ENCODE measurements at regions not wholly inside any gene's neighbourhood (a gene's known extent, or its start where the extent isn't known, plus 50 kb on each side); places are given as distances from the start of the nearest gene placed in this dataset.

DNA sequence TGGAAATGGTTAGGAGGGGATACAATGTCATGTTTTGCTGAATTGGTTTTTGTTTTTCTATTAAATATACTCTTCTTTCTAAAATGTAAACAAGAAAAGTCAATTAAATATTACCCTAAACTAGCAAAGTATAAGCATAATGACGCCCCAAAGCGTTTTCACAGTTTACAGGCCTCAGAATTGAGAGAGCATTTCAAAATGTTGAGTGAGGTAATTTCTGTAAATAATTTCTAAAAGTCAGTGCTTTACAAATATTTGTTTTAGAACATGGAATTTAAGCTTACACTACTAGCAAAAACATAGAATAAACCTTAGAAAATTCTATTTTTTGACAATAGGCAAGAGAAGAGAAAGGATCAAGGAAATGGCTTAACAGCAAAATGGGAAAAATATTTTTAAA, 958.4 kb upstream of the USP15 start:
- FAIRE-seq: no peak
- DNase-seq (ENCODE audit: insufficient read length, low spot score): no peak

DNA sequence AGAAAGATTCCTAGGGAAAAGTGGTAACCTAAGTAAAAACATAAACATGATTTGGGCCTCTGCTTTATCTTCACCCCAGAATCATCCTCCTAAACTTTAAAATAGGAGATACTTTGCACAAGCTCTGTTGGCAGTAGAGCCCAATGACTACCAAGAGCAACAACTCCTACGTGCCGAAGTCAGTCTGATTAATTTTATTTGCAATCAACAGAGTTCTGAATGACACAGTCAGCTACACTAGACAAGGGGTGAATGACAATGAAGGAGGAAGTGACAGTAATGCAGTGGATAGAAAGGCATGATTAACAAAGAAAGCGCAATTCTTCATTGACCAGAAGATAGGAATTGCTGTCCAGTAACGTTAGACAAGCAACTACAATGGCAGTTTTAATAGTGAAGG, 957.9 kb upstream of the USP15 start:
- no peak for TF ChIP-seq POU2F2 (IDR thresholded peaks at IDR 0.05; ENCODE audit: low read depth, low read length)
- TF ChIP-seq PAX5 (IDR thresholded peaks at IDR 0.05; ENCODE audit: insufficient read depth, low read length, severe bottlenecking): no peak
- TF ChIP-seq TAF1 (IDR thresholded peaks at IDR 0.05; ENCODE audit: low read depth, low read length): no peak
- no peak for TF ChIP-seq SPI1 (IDR thresholded peaks at IDR 0.05; ENCODE audit: low read depth, low read length)
- TF ChIP-seq POLR2AphosphoS5 (IDR thresholded peaks at IDR 0.05; ENCODE audit: low read depth, low read length): no peak
- TF ChIP-seq POLR2A (IDR thresholded peaks at IDR 0.05; ENCODE audit: low read depth, low read length): no peak
- DNase-seq (ENCODE audit: insufficient read length, low spot score): no peak
- FAIRE-seq: no peak

More for the DNA sequence above, 958.4 kb upstream of the USP15 start:
- no peak for TF ChIP-seq POLR2A (IDR thresholded peaks at IDR 0.05; ENCODE audit: low read depth, low read length)
- no peak for TF ChIP-seq TAF1 (IDR thresholded peaks at IDR 0.05; ENCODE audit: low read depth, low read length)
- no peak for TF ChIP-seq SPI1 (IDR thresholded peaks at IDR 0.05; ENCODE audit: low read depth, low read length)
- no peak for TF ChIP-seq PAX5 (IDR thresholded peaks at IDR 0.05; ENCODE audit: insufficient read depth, low read length, severe bottlenecking)
- no peak for TF ChIP-seq POU2F2 (IDR thresholded peaks at IDR 0.05; ENCODE audit: low read depth, low read length)
- TF ChIP-seq POLR2AphosphoS5 (IDR thresholded peaks at IDR 0.05; ENCODE audit: low read depth, low read length): no peak

- no peak for DNase-seq (ENCODE audit: insufficient read length, low spot score)
- FAIRE-seq: no peak
- TF ChIP-seq SPI1 (IDR thresholded peaks at IDR 0.05; ENCODE audit: low read depth, low read length): no peak
These were observed 952.0 kb upstream of the USP15 start for GRCh38 chr12:61308220-61308619.

GRCh38 chr12:61311413-61311812, 948.8 kb upstream of the USP15 start:
- no peak for DNase-seq (ENCODE audit: insufficient read length, low spot score)
- TF ChIP-seq POU2F2 (IDR thresholded peaks at IDR 0.05; ENCODE audit: low read depth, low read length) (no peak), POLR2AphosphoS5 (IDR thresholded peaks at IDR 0.05; ENCODE audit: low read depth, low read length) (no peak)
- no peak for FAIRE-seq

DNA sequence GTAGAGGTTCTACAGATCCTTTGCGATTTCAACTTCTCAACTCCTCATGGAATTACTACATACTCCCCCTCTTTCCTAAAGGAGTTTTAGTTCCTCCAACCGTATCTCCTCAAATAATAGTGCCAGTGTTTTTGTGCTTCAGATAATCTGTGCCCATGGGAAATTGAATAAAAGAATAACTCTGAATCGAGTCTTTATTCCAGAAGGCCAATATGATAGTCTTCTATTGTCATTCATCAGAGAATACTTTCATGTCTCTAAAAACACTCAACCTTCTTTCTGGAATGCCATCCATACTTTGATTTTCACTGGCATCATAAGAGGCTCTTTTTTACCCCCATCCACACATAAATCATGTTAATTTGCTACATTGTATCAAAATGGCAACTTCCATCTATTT, 911.3 kb upstream of the USP15 start:
- TF ChIP-seq SPI1 (IDR thresholded peaks at IDR 0.05; ENCODE audit: low read depth, low read length) (no peak), TAF1 (IDR thresholded peaks at IDR 0.05; ENCODE audit: low read depth, low read length) (no peak), PAX5 (IDR thresholded peaks at IDR 0.05; ENCODE audit: insufficient read depth, low read length, severe bottlenecking) (no peak)
- no peak for FAIRE-seq
- DNase-seq (ENCODE audit: insufficient read length, low spot score): no peak

DNA sequence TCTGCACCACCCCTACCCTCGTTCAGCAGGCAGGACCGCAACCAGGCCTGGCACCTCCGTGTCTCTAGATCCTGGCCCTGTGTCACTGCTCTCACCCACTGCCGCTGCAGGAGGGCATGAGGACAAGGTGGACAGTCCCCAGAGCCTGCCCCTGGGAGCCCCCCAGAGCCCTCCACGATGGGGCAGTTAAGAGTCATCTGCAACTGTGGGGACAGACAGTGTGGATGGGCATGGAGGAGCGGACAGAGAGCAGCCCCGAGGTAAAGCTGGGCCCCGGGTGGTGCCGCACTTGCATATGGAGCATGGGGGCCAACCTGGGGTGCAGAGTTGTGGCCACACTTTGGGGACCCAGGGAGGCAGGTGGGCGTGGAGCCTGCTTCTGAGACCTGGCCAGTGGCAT, 905.1 kb upstream of the USP15 start:
- no peak for FAIRE-seq

DNA sequence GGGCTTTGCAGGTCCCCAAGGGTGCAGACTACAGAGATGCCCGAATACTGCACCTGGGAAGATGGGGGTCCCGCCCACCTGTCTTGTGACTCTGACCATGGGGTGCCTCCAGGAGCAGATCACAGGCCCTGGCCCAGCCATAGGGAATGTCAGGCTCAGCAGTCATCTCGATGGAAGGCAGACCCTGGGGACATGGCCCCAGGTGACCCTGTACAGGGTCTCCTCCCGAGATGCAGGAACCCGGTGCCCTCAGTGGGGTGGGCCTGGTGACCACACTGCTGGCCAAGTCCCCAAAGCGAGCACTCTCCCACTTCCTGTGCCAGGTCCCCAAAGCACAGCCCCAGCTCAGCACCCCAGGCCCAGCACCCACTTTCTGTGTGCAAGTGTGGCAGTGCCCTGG, 903.7 kb upstream of the USP15 start:
- no peak for TF ChIP-seq POLR2A (IDR thresholded peaks at IDR 0.05; ENCODE audit: low read depth, low read length)
- no peak for TF ChIP-seq POU2F2 (IDR thresholded peaks at IDR 0.05; ENCODE audit: low read depth, low read length)
- TF ChIP-seq PAX5 (IDR thresholded peaks at IDR 0.05; ENCODE audit: insufficient read depth, low read length, severe bottlenecking): no peak
- no peak for TF ChIP-seq POLR2AphosphoS5 (IDR thresholded peaks at IDR 0.05; ENCODE audit: low read depth, low read length)
- TF ChIP-seq SPI1 (IDR thresholded peaks at IDR 0.05; ENCODE audit: low read depth, low read length): no peak
- no peak for TF ChIP-seq TAF1 (IDR thresholded peaks at IDR 0.05; ENCODE audit: low read depth, low read length)
- DNase-seq (ENCODE audit: insufficient read length, low spot score): no peak
- no peak for FAIRE-seq

More for the DNA sequence above, 905.1 kb upstream of the USP15 start:
- no peak for DNase-seq (ENCODE audit: insufficient read length, low spot score)
- TF ChIP-seq POLR2AphosphoS5 (IDR thresholded peaks at IDR 0.05; ENCODE audit: low read depth, low read length) (no peak), SPI1 (IDR thresholded peaks at IDR 0.05; ENCODE audit: low read depth, low read length) (no peak), POU2F2 (IDR thresholded peaks at IDR 0.05; ENCODE audit: low read depth, low read length) (no peak), TAF1 (IDR thresholded peaks at IDR 0.05; ENCODE audit: low read depth, low read length) (no peak), PAX5 (IDR thresholded peaks at IDR 0.05; ENCODE audit: insufficient read depth, low read length, severe bottlenecking) (no peak), POLR2A (IDR thresholded peaks at IDR 0.05; ENCODE audit: low read depth, low read length) (no peak)

- TF ChIP-seq POU2F2 (IDR thresholded peaks at IDR 0.05; ENCODE audit: low read depth, low read length) (no peak), SPI1 (IDR thresholded peaks at IDR 0.05; ENCODE audit: low read depth, low read length) (no peak), PAX5 (IDR thresholded peaks at IDR 0.05; ENCODE audit: insufficient read depth, low read length, severe bottlenecking) (no peak), POLR2A (IDR thresholded peaks at IDR 0.05; ENCODE audit: low read depth, low read length) (no peak), POLR2AphosphoS5 (IDR thresholded peaks at IDR 0.05; ENCODE audit: low read depth, low read length) (no peak), TAF1 (IDR thresholded peaks at IDR 0.05; ENCODE audit: low read depth, low read length) (no peak)
- FAIRE-seq: no peak
- no peak for DNase-seq (ENCODE audit: insufficient read length, low spot score)
These were observed 902.7 kb upstream of the USP15 start for GRCh38 chr12:61357496-61357895.

DNA sequence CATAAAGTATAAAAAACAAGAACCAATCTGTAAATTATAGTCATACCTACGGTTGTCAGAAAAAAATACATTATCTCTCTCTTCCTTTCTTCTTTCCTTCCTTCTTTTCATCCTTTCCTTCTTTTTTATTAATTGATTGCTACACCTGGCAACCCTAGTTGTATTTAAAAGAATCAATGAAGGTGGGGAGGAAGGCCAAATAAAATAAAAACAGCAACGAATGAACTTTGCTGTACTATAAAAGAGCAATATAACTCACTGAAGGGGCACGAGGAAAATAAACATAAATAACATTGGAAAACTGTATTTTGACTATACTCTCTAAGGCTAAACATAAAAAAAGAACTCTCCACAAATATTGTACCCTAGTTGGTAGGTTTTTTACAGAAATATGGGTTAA, 898.2 kb upstream of the USP15 start:
- FAIRE-seq (no peak), DNase-seq (ENCODE audit: insufficient read length, low spot score) (no peak)
- TF ChIP-seq SPI1 (IDR thresholded peaks at IDR 0.05; ENCODE audit: low read depth, low read length) (no peak), POLR2AphosphoS5 (IDR thresholded peaks at IDR 0.05; ENCODE audit: low read depth, low read length) (no peak), TAF1 (IDR thresholded peaks at IDR 0.05; ENCODE audit: low read depth, low read length) (no peak), PAX5 (IDR thresholded peaks at IDR 0.05; ENCODE audit: insufficient read depth, low read length, severe bottlenecking) (no peak), POLR2A (IDR thresholded peaks at IDR 0.05; ENCODE audit: low read depth, low read length) (no peak), POU2F2 (IDR thresholded peaks at IDR 0.05; ENCODE audit: low read depth, low read length) (no peak)

DNA sequence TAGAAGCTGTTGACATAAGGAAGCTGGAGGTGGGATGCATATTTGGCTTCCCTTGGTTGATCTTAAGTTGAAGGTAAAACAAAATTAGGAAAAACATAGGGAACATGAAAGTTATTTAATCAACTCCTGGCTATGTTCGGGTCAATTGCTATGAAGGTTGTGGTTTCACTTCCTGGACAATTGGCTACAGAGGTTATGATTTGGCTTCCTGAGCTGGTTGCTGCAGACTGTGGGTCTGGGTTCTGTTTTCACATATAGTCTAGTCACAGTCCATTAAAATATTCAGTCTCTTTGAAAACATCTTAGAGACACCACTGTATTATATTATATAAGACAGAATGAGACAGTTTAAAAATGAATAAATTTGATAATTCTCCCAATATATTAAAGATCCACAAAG, 895.2 kb upstream of the USP15 start:
- TF ChIP-seq POLR2A (IDR thresholded peaks at IDR 0.05; ENCODE audit: low read depth, low read length) (no peak), PAX5 (IDR thresholded peaks at IDR 0.05; ENCODE audit: insufficient read depth, low read length, severe bottlenecking) (no peak), TAF1 (IDR thresholded peaks at IDR 0.05; ENCODE audit: low read depth, low read length) (no peak)
- no peak for DNase-seq (ENCODE audit: insufficient read length, low spot score)
- no peak for FAIRE-seq

DNA sequence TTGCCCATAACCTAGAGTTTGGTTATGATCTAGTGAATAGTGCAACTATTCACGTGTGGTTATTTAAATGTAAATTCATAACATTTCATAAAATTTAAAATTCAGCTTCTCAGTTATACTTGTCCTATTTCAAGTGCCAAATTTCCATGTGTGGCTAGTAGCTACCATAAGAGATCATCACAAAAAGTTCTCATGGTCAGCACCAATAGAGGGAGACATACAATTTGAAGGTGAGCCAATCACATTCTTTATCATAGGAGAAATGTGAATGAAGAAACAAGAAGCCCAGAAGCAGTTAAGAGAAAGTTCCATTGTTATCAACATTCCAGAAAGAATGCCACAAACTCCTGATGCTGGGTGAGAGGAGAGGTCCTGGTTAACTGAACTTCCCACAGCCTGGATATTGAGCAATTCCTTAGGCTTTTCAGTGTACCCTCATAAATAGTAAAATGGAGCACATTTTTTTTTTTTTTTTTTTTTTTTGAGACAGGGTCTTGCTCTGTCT, 892.9 kb upstream of the USP15 start:
- no peak for TF ChIP-seq POU2F2 (IDR thresholded peaks at IDR 0.05; ENCODE audit: low read depth, low read length)
- no peak for TF ChIP-seq POLR2A (IDR thresholded peaks at IDR 0.05; ENCODE audit: low read depth, low read length)
- TF ChIP-seq TAF1 (IDR thresholded peaks at IDR 0.05; ENCODE audit: low read depth, low read length): no peak
- TF ChIP-seq SPI1 (IDR thresholded peaks at IDR 0.05; ENCODE audit: low read depth, low read length): no peak
- no peak for TF ChIP-seq POLR2AphosphoS5 (IDR thresholded peaks at IDR 0.05; ENCODE audit: low read depth, low read length)
- TF ChIP-seq PAX5 (IDR thresholded peaks at IDR 0.05; ENCODE audit: insufficient read depth, low read length, severe bottlenecking): no peak
- FAIRE-seq (no peak), DNase-seq (ENCODE audit: insufficient read length, low spot score) (no peak)
